ENCODE measurements at regions not wholly inside any gene's neighbourhood (a gene's known extent, or its start where the extent isn't known, plus 50 kb on each side); places are given as distances from the start of the nearest gene placed in this dataset.

- no peaks in the 10 kb centered on the region for H3K9me2 ChIP-seq (ENCODE audit: insufficient read depth)
- no peaks in the 10 kb centered on the region for H3K4me1 Mint-ChIP-seq
- H3K4me2 ChIP-seq = no peak overlapping the region
- no peak overlapping the region for H3K27ac ChIP-seq (ENCODE audit: low read depth)
- DNase-seq (ENCODE audit: low spot score) (no peak), ATAC-seq (no peak)
- no peaks in the 10 kb centered on the region for H4K20me1 ChIP-seq (replicated peaks; ENCODE audit: insufficient read depth)
- H2AFZ ChIP-seq = peak overlapping the region; percentile 59; the same call in 1 of the 2 replicates
- H3K36me3 Mint-ChIP-seq (ENCODE audit: low read depth) = no peaks in the 10 kb centered on the region
- no peaks in the 10 kb centered on the region; the same call in 2 of the 3 replicates for H3K9me3 Mint-ChIP-seq
- H3K4me3 Mint-ChIP-seq = no peak overlapping the region
- H3K4me1 ChIP-seq (ENCODE audit: insufficient read depth) = no peaks in the 10 kb centered on the region
- TF ChIP-seq POLR2AphosphoS5 (IDR thresholded peaks at IDR 0.05; ENCODE audit: low read depth) (no peak), ETS1 (IDR thresholded peaks at IDR 0.05) (no peak), CREB1 (CRISPR knock-in tag; IDR thresholded peaks at IDR 0.05; ENCODE audit: low read depth) (no peak), STAT1 (IDR thresholded peaks at IDR 0.05; ENCODE audit: unreplicated experiment) (no peak), REST (IDR thresholded peaks at IDR 0.05; ENCODE audit: unreplicated experiment) (no peak), CTCF (conservative IDR thresholded peaks at IDR 0.05; ENCODE audit: low read depth in 2 of 2) (no peak), ZNF462 (CRISPR knock-in tag; IDR thresholded peaks at IDR 0.05) (no peak), NANOG (IDR thresholded peaks at IDR 0.05; ENCODE audit: borderline replicate concordance) (no peak), ZNF331 (CRISPR knock-in tag; IDR thresholded peaks at IDR 0.05; ENCODE audit: low read depth) (no peak), ZNF114 (CRISPR knock-in tag; IDR thresholded peaks at IDR 0.05) (no peak), JUNB (IDR thresholded peaks at IDR 0.05; ENCODE audit: unreplicated experiment) (no peak), EZH2phosphoT487 (IDR thresholded peaks at IDR 0.05; ENCODE audit: unreplicated experiment) (no peak), EZH2 (IDR thresholded peaks at IDR 0.05; ENCODE audit: low read depth, unreplicated experiment) (no peak)
- H3K79me2 ChIP-seq (replicated peaks; ENCODE audit: insufficient read depth) = no peaks in the 10 kb centered on the region
- no peaks in the 10 kb centered on the region for H3K27me3 Mint-ChIP-seq (ENCODE audit: insufficient read depth, low read depth, poor library complexity)
- H3F3A ChIP-seq (replicated peaks; ENCODE audit: low read depth) = no peaks in the 10 kb centered on the region
- H3K27ac Mint-ChIP-seq = no peak overlapping the region
- H3K4me3 ChIP-seq = no peak overlapping the region
- H3K27me3 ChIP-seq (ENCODE audit: insufficient read depth) = no peaks in the 10 kb centered on the region
- H3K36me3 ChIP-seq (ENCODE audit: insufficient read depth) = no peaks in the 10 kb centered on the region
These were observed 175.8 kb upstream of the GAS1 start for GRCh38 chr9:87122947-87123685.
